ENCODE measurements at regions not wholly inside any gene's neighbourhood (a gene's known extent, or its start where the extent isn't known, plus 50 kb on each side); places are given as distances from the start of the nearest gene placed in this dataset.
"Not testable (repeated sequence)": the region's sequence is repeated elsewhere in the genome, so short reads cannot be mapped to it uniquely, and the experiment has no call there.

GRCh38 chr13:18235756-18236527 lies 945.7 kb downstream of the TUBA3C start:
- ChIA-PET CTCF (ENCODE audit: unreplicated experiment) (no interaction called here), POLR2A (no interaction called here)
- H3K4me3 ChIP-seq (ENCODE audit: low read depth, low read length, poor library complexity, severe bottlenecking), result no peak overlapping the region
- H3K4me2 ChIP-seq (ENCODE audit: low read length), result no peak overlapping the region
- no peaks in the 10 kb centered on the region for H3K36me3 ChIP-seq (ENCODE audit: insufficient read depth, low read length)
- intact Hi-C loops (cut with micrococcal nuclease; ENCODE audit: unreplicated experiment), result no loop called here
- TF ChIP-seq CTCF (conservative IDR thresholded peaks at IDR 0.05; ENCODE audit: low read length) (no peak), EZH2phosphoT487 (IDR thresholded peaks at IDR 0.05; ENCODE audit: borderline replicate concordance, low read depth, low read length) (no peak)
- no peaks in the 10 kb centered on the region for H3K4me1 ChIP-seq (ENCODE audit: insufficient read depth, low read length, poor library complexity, severe bottlenecking)
- BruUV-seq (replicated peaks), result no TSS peak
- DNase-seq (ENCODE audit: low spot score), result no peak
- H3K9me2 ChIP-seq (ENCODE audit: insufficient read depth, low read length), result no peaks in the 10 kb centered on the region
- H4K20me1 ChIP-seq (ENCODE audit: insufficient read depth, low read length), result no peaks in the 10 kb centered on the region
- H3K27ac ChIP-seq (ENCODE audit: low read depth, low read length, poor library complexity, severe bottlenecking), result no peak overlapping the region
- no peaks in the 10 kb centered on the region for H3K9me3 ChIP-seq (ENCODE audit: low read length)
- no peak overlapping the region for H2AFZ ChIP-seq (ENCODE audit: low read length)
- H3K79me2 ChIP-seq (ENCODE audit: insufficient read depth, low read depth, low read length), result no peaks in the 10 kb centered on the region

- ChIA-PET CTCF (ENCODE audit: unreplicated experiment) (no interaction called here), POLR2A (no interaction called here)
- H3K79me2 ChIP-seq (ENCODE audit: insufficient read depth, low read depth, low read length), result no peaks in the 10 kb centered on the region
- no peak overlapping the region for H3K4me2 ChIP-seq (ENCODE audit: low read length)
- TF ChIP-seq CTCF (conservative IDR thresholded peaks at IDR 0.05; ENCODE audit: low read length) (no peak), EZH2phosphoT487 (IDR thresholded peaks at IDR 0.05; ENCODE audit: borderline replicate concordance, low read depth, low read length) (no peak)
- no peak overlapping the region for H3K4me3 ChIP-seq (ENCODE audit: low read depth, low read length, poor library complexity, severe bottlenecking)
- H4K20me1 ChIP-seq (ENCODE audit: insufficient read depth, low read length), result no peaks in the 10 kb centered on the region
- no peak for DNase-seq (ENCODE audit: low spot score)
- H2AFZ ChIP-seq (ENCODE audit: low read length), result no peak overlapping the region
- H3K36me3 ChIP-seq (ENCODE audit: insufficient read depth, low read length), result no peaks in the 10 kb centered on the region
- H3K9me3 ChIP-seq (ENCODE audit: low read length), result no peaks in the 10 kb centered on the region
- H3K9me2 ChIP-seq (ENCODE audit: insufficient read depth, low read length), result no peaks in the 10 kb centered on the region
- no TSS peak for BruUV-seq (replicated peaks)
- no peaks in the 10 kb centered on the region for H3K4me1 ChIP-seq (ENCODE audit: insufficient read depth, low read length, poor library complexity, severe bottlenecking)
- intact Hi-C loops (cut with micrococcal nuclease; ENCODE audit: unreplicated experiment), result no loop called here
- H3K27ac ChIP-seq (ENCODE audit: low read depth, low read length, poor library complexity, severe bottlenecking), result no peak overlapping the region
These were observed 946.5 kb downstream of the TUBA3C start for GRCh38 chr13:18235172-18235571.

DNA sequence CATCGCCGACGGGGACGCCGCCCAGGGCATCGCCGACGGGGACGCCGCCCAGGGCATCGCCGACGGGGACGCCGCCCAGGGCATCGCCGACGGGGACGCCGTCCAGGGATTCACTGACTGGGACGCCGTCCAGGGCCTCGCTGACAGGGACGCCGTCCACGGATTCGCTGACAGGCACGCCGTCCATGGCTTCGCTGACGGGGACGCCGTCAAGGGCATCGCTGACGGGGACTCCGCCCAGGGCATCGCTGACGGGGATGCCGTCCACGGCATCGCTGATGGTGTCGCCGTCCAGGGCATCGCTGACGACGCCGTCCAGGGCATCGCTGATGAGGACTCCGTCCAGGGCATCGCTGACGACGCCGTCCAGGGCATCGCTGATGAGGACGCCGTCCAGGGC lies 947.2 kb downstream of the TUBA3C start:
- H3K9me3 ChIP-seq (ENCODE audit: low read length); H3K4me2 ChIP-seq (ENCODE audit: low read length); H3K9me2 ChIP-seq (ENCODE audit: insufficient read depth, low read length); H3K79me2 ChIP-seq (ENCODE audit: insufficient read depth, low read depth, low read length); H4K20me1 ChIP-seq (ENCODE audit: insufficient read depth, low read length); H2AFZ ChIP-seq (ENCODE audit: low read length); H3K36me3 ChIP-seq (ENCODE audit: insufficient read depth, low read length); POLR2A ChIA-PET; H3K4me1 ChIP-seq (ENCODE audit: insufficient read depth, low read length, poor library complexity, severe bottlenecking); H3K4me3 ChIP-seq (ENCODE audit: low read depth, low read length, poor library complexity, severe bottlenecking); CTCF ChIA-PET (ENCODE audit: unreplicated experiment); DNase-seq (ENCODE audit: low spot score); intact Hi-C loops (cut with micrococcal nuclease; ENCODE audit: unreplicated experiment); H3K27ac ChIP-seq (ENCODE audit: low read depth, low read length, poor library complexity, severe bottlenecking); BruUV-seq (replicated peaks): not testable (repeated sequence)
